ELF-1 (cell line): ENCODE measurements at regions not wholly inside any gene's neighbourhood (a gene's known extent, or its start where the extent isn't known, plus 50 kb on each side); places are given as distances from the start of the nearest gene placed in this dataset.
"Not testable (repeated sequence)": the region's sequence is repeated elsewhere in the genome, so short reads cannot be mapped to it uniquely, and the experiment has no call there.

ENCODE experiments used
- DNase-seq: peaks from one replicate; pipeline ENCODE4 v3.0.0-alpha.2; 2016; ENCODE audit warnings: low read depth, low spot score

GRCh38 chr14:45867046-45867894 lies 614.3 kb upstream of the MIS18BP1 start:
- DNase-seq = no peak

GRCh38 chr14:45838597-45838996 lies 585.6 kb upstream of the MIS18BP1 start:
- DNase-seq = no peak

- no peak for DNase-seq
These were observed 566.1 kb upstream of the MIS18BP1 start for GRCh38 chr14:45819107-45819506.

GRCh38 chr14:45811155-45811554 lies 558.2 kb upstream of the MIS18BP1 start:
- no peak for DNase-seq

GRCh38 chr14:45810152-45810872 lies 557.3 kb upstream of the MIS18BP1 start:
- no peak for DNase-seq

GRCh38 chr14:45807178-45807899 lies 554.3 kb upstream of the MIS18BP1 start:
- no peak for DNase-seq

- DNase-seq = no peak
These were observed 546.5 kb upstream of the MIS18BP1 start for GRCh38 chr14:45799511-45799910.

- DNase-seq = no peak
These were observed 545.7 kb upstream of the MIS18BP1 start for GRCh38 chr14:45798659-45799058.

GRCh38 chr14:45796006-45796405 lies 543.0 kb upstream of the MIS18BP1 start:
- DNase-seq = peak; percentile 62

- DNase-seq = peak; percentile 8
These were observed 540.1 kb upstream of the MIS18BP1 start for GRCh38 chr14:45793081-45793480.

- DNase-seq = no peak
These were observed 537.3 kb upstream of the MIS18BP1 start for GRCh38 chr14:45790293-45790692.

GRCh38 chr14:45787167-45787566 lies 534.2 kb upstream of the MIS18BP1 start:
- no peak for DNase-seq

GRCh38 chr14:45786266-45786665 lies 533.3 kb upstream of the MIS18BP1 start:
- no peak for DNase-seq

GRCh38 chr14:45785240-45785639 lies 532.2 kb upstream of the MIS18BP1 start:
- DNase-seq = peak; percentile 47

GRCh38 chr14:45766247-45766646 lies 513.2 kb upstream of the MIS18BP1 start:
- no peak for DNase-seq

- no peak for DNase-seq
These were observed 504.7 kb upstream of the MIS18BP1 start for GRCh38 chr14:45757655-45758054.

- not testable (repeated sequence) for DNase-seq
These were observed 503.4 kb upstream of the MIS18BP1 start for GRCh38 chr14:45756412-45756811.

- DNase-seq = no peak
These were observed 490.9 kb upstream of the MIS18BP1 start for GRCh38 chr14:45743884-45744283.

- DNase-seq = no peak
These were observed 489.2 kb upstream of the MIS18BP1 start for GRCh38 chr14:45742187-45742586.

- DNase-seq = no peak
These were observed 475.6 kb upstream of the MIS18BP1 start for GRCh38 chr14:45728434-45729225.

GRCh38 chr14:45727133-45727532 lies 474.1 kb upstream of the MIS18BP1 start:
- DNase-seq = no peak
